SK-N-MC (cell line): ENCODE measurements at regions not wholly inside any gene's neighbourhood (a gene's known extent, or its start where the extent isn't known, plus 50 kb on each side); places are given as distances from the start of the nearest gene placed in this dataset.

Experiments used
- EZH2 ChIP-seq: fragments of 200-600 bp; sonication (generic); IDR thresholded peaks from one replicate; pipeline ENCODE4 v1.6.1; 2017; ENCODE audit warnings: antibody characterized with exemption
- POLR2AphosphoS5 ChIP-seq: IDR thresholded peaks from 2 replicates; pipeline ENCODE4 v1.6.1; 2012; ENCODE audit warnings: mild to moderate bottlenecking, low read depth, low read length, borderline replicate concordance

DNA sequence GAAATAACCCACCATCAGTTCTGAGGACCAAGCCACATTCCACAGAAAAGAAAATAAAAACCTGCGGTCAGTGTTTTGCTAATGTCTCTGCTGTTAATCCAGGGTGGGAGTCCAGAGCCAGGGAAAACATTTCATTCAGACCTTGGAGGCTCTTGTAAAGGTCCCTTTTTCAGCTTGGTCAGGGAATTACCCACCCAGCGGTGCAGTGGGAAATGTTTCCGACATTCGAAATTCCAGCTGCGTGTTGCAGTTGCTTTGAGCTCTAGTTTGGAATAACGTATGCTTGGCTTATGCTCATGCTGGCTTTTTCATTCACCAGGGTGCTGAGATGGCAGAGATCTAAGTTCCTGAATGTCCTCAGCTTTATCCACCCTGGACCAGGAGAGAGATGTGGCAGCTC, 219.1 kb downstream of the TRIB2 start:
- no peak for TF ChIP-seq POLR2AphosphoS5
- no peak for TF ChIP-seq EZH2
